ENCODE measurements at regions not wholly inside any gene's neighbourhood (a gene's known extent, or its start where the extent isn't known, plus 50 kb on each side); places are given as distances from the start of the nearest gene placed in this dataset.
"Not testable (repeated sequence)": the region's sequence is repeated elsewhere in the genome, so short reads cannot be mapped to it uniquely, and the experiment has no call there.

DNA sequence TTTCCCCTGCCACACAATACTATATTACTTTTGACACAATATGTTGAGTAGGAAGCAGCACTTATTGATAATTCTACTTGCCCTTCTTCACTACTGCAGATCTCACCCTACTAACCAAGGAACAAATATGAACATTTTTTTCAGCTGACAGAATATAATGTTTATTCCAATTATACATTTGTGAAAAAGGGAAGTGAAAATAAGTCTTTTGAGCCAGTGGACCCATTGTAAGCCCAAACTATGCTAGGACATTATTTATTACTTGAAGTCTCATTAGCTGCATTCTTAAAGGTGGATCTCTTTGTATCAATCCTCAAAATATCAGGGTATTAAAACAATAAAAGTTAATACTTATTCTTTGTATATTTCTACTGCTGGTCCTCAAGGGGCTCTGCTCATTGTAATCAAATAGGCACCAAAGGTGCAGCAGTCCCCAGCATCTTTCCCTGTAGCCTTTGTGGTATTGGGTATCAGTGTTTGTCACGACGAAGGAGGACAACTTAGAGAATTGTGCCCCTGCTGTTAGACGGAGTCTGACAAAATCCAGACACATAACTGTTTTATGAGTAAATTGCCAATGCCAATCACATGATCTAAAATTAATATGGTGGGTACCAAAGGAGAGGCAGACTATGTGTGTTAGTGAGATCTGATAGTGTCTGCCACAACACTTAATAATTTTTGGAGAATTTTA is 453.5 kb upstream of the CDH9 start:
- no peak for DNase-seq

DNA sequence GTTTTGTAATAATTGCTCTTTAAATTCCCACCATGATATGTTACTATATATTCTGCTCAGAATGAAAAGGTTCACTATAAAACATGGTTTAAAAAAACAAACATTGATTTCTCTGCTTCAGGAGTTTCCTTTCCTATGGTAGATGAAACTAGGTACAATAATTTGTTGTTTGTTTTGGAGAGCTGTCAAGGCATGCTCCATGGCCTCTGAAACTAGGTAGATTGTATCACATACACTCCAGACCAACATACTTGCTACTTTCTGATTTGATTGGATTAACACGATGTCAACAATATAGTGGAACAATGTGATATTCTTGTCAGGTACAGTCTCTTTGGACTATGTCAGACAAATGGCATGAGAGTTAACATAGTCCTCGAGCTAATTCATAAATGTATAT is 452.7 kb upstream of the CDH9 start:
- no peak for DNase-seq

DNA sequence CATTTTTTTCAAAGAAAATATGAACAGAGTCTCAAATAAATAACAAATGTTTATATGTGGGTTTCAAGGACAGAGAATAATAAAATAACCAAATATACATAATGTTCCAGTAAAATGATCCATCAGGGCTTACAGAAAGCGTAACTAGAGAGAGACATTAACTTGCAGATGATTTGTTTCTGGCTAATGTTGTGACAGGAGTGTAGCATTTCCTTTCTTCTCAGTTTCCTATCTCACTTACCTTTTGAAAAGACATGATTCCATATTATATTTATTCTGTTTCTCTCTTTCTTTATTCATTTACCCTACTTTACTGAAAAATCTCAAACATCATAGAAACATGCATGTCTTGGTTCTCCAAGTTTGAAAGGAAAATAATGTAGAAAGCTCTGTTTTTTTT is 451.3 kb upstream of the CDH9 start:
- DNase-seq, result no peak

- DNase-seq, result no peak
These were observed 444.3 kb upstream of the CDH9 start for GRCh38 chr5:27482663-27483062.

GRCh38 chr5:27479859-27480258 is 441.5 kb upstream of the CDH9 start:
- no peak for DNase-seq

DNA sequence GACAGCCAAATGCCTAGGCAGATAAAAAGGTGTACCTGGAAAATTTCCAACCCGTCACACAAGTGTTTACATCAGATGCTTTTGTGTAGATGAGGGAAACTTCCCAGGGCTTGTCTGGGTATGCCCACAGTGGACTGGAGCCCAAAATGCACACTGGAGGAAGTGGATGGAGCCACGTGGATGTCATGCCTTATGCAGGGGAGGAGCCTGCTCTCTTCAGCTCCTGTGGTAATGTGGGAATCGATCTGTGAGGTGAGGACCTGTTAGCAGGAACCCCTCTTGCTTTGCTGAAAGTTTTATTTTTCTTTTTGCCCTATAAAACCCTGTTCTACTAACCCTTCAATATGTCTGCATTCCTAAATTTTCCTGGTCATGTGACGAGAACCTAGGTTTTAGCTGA is 439.2 kb upstream of the CDH9 start:
- no peak for DNase-seq

- DNase-seq, result no peak
These were observed 438.1 kb upstream of the CDH9 start for GRCh38 chr5:27476356-27476988.

DNA sequence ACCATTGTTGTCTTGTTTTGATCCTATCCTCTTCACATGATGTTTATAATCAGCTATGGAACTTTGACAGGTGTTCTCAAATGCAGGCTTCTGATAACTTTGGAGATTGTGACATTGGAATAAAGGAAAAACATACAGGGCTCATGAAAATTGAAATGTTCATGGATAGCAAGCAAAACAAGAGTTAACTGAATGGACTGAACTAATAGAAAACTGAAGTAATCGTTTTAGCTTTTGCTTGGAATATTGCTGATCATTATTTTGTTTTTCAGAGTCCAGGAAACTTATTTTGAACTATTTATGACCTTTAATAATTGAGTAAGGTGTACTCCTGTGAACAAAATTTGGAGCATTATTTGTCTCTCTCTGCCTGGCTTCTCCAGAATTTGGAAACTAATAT is 436.7 kb upstream of the CDH9 start:
- no peak for DNase-seq

- DNase-seq, result no peak
These were observed 436.0 kb upstream of the CDH9 start for GRCh38 chr5:27474395-27474794.

DNA sequence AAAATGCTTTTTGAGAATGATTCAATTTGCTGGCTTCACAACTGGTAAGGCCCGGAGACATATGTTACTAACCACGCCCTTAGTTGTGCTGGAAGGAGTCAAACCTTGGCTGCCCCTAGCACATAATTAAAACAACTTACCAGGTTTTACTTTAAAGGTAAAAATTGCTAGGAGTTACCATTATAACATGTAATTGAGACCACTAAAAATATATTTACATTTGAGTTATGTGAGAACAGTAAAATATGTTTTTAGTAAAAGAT is 435.6 kb upstream of the CDH9 start:
- DNase-seq, result no peak

- no peak for DNase-seq
These were observed 435.1 kb upstream of the CDH9 start for GRCh38 chr5:27473307-27474046.

DNA sequence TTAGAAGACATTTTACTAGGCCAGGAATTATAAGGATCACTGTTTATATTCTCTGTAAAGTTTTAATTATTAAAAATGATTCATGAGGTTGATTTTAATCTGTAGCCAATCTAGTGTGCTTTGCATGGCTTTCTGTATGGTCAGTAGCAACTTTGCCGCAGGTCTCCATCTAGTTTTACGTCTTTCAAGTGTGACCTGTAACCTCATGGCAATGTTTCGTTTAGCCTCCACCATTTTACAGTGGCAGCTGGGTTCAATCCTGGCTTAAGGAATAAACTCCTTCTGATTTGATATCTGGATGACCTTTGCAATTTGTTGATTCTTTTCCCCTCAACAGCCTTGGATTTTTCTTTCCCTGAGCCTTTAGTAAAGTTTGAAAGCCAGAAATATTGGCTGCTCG is 434.5 kb upstream of the CDH9 start:
- no peak for DNase-seq

GRCh38 chr5:27472000-27472763 is 433.8 kb upstream of the CDH9 start:
- no peak for DNase-seq

DNA sequence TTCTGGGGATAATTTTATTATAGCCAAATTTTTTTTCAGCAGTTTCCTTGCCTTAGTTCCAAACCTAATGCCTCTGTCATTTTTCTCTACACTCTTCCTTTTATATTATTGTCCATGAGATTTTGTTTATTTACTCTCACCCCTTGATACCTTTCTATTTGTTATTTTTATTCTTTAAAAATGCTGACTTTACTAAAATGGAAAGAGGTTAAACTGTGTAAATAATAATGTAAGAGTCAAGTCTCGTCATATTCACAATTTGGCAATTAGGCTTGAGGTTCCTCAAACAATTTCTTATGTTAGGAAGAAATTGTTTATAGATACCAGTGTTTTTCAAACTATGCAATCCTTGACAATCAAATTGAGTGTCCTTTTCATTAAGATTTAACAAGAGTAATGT is 428.6 kb upstream of the CDH9 start:
- DNase-seq, result no peak

GRCh38 chr5:27465140-27465539 is 426.8 kb upstream of the CDH9 start:
- DNase-seq, result no peak

DNA sequence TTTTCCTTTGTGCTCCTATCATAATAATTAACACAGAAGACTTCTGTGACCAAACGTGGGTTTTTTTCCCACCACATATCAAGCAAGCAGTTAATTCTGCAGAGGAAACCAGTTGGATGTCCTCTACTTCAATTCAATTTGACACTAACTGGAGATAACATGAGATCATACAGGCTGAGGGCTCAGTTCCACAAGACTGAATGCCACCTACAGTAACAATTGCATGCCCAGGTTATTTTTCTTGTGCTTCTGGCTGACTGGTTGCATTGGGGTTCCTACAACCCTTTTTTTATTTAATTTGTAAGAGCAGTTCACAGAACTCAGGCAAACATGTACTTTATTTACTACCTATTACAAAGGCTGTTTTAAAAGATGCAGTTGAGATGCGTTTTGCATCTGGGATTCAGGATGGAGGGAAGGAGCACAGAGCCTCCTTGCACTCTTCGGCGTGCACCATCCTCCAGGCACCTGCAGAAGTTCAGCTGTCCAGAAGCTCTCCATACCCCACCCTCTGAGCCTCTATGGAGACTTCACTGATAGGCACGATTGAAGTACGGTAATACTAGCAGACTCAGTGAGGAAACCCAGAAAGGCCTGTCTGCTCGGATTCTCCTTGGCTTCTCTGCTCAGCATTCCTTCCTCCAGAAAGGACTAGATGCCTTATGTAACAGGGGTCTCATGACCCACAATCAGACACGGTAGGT is 425.2 kb upstream of the CDH9 start:
- no peak for DNase-seq

DNA sequence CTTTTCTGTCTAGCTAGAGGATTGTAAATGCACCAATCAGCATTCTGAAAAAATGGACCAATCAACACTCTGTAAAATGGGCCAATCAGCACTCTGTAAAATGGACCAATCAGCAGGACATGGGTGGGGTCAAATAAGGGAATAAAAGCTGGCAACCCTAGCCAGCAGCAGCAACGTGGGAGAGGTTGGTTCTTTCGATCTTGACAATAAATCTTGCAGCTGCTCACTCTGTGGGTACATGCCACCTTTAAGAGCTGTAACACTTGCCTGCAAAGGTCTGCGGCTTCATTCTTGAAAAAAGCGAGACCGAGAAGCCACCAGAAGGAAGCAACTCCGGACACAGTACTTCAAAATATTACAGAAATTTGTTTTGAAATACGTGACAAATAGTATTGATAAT is 424.6 kb upstream of the CDH9 start:
- DNase-seq, result no peak

GRCh38 chr5:27458287-27458686 is 419.9 kb upstream of the CDH9 start:
- DNase-seq, result no peak

DNA sequence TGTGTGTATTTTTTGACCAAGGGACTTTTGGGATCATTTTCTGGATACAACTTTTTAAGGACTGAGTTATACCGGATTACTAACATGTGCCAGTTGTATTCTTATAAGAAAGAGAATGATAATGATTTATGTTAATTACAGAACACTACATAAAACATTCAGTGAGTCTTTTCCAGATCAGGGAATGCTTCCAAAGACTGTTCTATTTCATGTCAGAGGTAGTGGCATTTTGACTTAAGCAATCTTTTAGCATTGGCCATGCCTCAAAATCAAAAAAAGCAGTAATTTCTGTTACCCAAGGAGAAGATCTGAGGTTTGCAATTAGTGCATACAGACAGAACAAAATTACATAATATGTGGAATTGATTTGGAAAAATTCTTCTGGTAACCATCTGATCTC is 413.0 kb upstream of the CDH9 start:
- DNase-seq, result no peak

GRCh38 chr5:27450607-27451006 is 412.2 kb upstream of the CDH9 start:
- no peak for DNase-seq

GRCh38 chr5:27439383-27439782 is 401.0 kb upstream of the CDH9 start:
- DNase-seq, result not testable (repeated sequence)

GRCh38 chr5:27437594-27438200 is 399.3 kb upstream of the CDH9 start:
- no peak for DNase-seq

DNA sequence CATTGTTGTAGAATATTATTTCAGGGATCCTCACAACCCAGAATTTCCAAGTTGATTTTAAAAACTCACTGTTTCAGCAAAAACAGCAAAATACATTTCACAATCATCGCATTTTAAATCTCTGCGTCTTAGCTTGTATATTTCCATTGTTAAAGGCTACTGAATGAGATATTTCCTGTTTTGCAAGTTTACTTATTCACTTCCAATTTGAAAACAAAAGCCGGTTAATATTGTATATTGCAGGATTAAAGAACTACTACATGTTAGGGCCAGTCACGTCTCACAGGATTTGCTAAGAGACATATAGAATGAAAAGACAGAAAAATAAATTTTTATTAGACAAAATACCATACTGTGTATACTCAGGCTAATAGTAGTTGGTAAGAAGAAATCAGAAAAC is 395.9 kb upstream of the CDH9 start:
- no peak for DNase-seq

Data from NCI-H1417 treated with DMSO at 0.1 percent for 48 hours (cell line).